Transverse colon (tissue), 4 donors: ENCODE measurements at regions not wholly inside any gene's neighbourhood (a gene's known extent, or its start where the extent isn't known, plus 50 kb on each side); places are given as distances from the start of the nearest gene placed in this dataset.

Experiments
- POLR2A ChIP-seq: fragments of 450-650 bp; IDR thresholded peaks from one replicate; pipeline ENCODE4 v1.6.1; 2016; ENCODE audit warnings: antibody characterized with exemption, mild to moderate bottlenecking, moderate library complexity
- POLR2AphosphoS5 ChIP-seq, 3 donors: sonication (generic); formaldehyde crosslinking; IDR thresholded peaks; one replicate each; pipeline ENCODE4 v1.6.1; 2016; ENCODE audit warnings: antibody characterized with exemption in 3 of 3
- TF ChIP-seq, protein P1 (sequence below), 5 experiments: fragments of 200-600 bp in 3 of 5; fragments of 450-650 bp in 2 of 5; sonication (generic) in 3 of 5; IDR thresholded peaks; 1 replicate in 2 of 5; 2 replicates in 3 of 5; pipeline ENCODE4 v1.5.1; 2016 to 2017; ENCODE audit warnings: antibody characterized with exemption in 5 of 5, inconsistent platforms in 3 of 5, mild to moderate bottlenecking in 2 of 5, moderate library complexity in 1 of 5

DNA sequence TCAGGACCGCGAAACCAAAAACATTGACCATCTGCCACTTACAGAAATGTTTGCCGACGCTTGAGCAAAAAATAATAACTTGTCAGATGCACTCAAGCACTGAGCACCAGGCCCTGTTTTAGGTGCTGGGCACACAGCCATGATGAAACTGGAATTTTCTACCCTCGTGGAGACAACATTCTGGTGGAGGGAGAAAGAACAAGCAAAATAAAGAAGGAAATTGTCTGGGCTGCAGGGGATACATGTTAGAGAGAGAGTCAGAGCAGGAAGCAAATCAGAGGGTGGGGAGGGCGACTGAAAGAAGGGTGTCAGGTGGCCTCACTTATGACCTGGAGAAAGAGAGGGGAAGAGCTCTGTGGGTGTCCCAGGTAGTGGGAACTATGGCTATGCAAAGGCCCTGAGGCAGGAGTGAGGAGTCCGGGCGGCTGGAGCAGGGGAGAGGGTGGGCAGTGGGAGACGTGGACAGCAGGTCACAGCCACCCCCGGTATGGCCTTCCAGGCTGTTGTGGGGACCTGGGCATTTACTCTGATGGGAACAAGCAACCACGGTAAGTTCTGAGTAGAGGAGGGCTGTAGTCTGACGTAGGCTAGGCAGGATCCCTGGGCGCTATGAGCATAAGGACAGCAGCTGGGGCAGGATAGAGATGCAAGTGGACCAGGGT, 78.8 kb downstream of the MYEOV start:
- TF ChIP-seq, protein P1, sequence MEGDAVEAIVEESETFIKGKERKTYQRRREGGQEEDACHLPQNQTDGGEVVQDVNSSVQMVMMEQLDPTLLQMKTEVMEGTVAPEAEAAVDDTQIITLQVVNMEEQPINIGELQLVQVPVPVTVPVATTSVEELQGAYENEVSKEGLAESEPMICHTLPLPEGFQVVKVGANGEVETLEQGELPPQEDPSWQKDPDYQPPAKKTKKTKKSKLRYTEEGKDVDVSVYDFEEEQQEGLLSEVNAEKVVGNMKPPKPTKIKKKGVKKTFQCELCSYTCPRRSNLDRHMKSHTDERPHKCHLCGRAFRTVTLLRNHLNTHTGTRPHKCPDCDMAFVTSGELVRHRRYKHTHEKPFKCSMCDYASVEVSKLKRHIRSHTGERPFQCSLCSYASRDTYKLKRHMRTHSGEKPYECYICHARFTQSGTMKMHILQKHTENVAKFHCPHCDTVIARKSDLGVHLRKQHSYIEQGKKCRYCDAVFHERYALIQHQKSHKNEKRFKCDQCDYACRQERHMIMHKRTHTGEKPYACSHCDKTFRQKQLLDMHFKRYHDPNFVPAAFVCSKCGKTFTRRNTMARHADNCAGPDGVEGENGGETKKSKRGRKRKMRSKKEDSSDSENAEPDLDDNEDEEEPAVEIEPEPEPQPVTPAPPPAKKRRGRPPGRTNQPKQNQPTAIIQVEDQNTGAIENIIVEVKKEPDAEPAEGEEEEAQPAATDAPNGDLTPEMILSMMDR (IDR thresholded peaks at IDR 0.05), result no peak
- TF ChIP-seq POLR2AphosphoS5 (IDR thresholded peaks at IDR 0.05) (no peak), POLR2A (no peak)
